ENCODE measurements at regions not wholly inside any gene's neighbourhood (a gene's known extent, or its start where the extent isn't known, plus 50 kb on each side); places are given as distances from the start of the nearest gene placed in this dataset.

GRCh38 chr4:165631208-165631894 lies 241.7 kb upstream of the TLL1 start (continued):
- no peak for TF ChIP-seq CTCF (IDR thresholded peaks at IDR 0.05 in 2 of 3, conservative IDR thresholded peaks at IDR 0.05 in 1 of 3; ENCODE audit: borderline replicate concordance in 1 of 3, insufficient read depth in 1 of 3, low read depth in 2 of 3, low read length in 2 of 3)

GRCh38 chr4:165631912-165632311 lies 241.1 kb upstream of the TLL1 start:
- Histone ChIP-seq H3K36me3 (ENCODE audit: control insufficient read depth in 1 of 2, insufficient read depth in 2 of 2, low read length in 2 of 2) (no peaks in the 10 kb centered on the region), H3K9ac (ENCODE audit: low read length) (no peak overlapping the region), H4K20me1 (ENCODE audit: insufficient read depth) (no peaks in the 10 kb centered on the region), H3K79me2 (ENCODE audit: insufficient read depth, low read length) (no peaks in the 10 kb centered on the region; the same call in 1 of the 2 replicates), H3K9me3 (ENCODE audit: control insufficient read depth in 1 of 2, insufficient read depth in 1 of 2, low read depth in 1 of 2, low read length in 2 of 2) (no peaks in the 10 kb centered on the region), H3K4me2 (ENCODE audit: low read length) (no peak overlapping the region), H3K27me3 (ENCODE audit: insufficient read depth, low read length) (no peaks in the 10 kb centered on the region), H2AFZ (ENCODE audit: low read depth, low read length, poor library complexity, severe bottlenecking) (no peak overlapping the region), H3K27ac (ENCODE audit: low read depth, low read length) (no peak overlapping the region), H3K4me1 (ENCODE audit: control insufficient read depth in 1 of 2, insufficient read depth in 2 of 2, low read length in 2 of 2) (no peaks in the 10 kb centered on the region), H3K9me2 (ENCODE audit: insufficient read depth) (no peaks in the 10 kb centered on the region; the same call in 1 of the 2 replicates), H3K4me3 (replicated peaks in 1 of 2; ENCODE audit: low read depth in 1 of 2, low read length in 2 of 2) (no peak overlapping the region)
- ChIA-PET POLR2A (no interaction called here), CTCF (no interaction called here), RAD21 (ENCODE audit: low non-redundant PET in 1 of 2, low total read pairs in 2 of 2, uncharacterized antibody in 2 of 2, unreplicated experiment in 2 of 2) (no interaction called here)
- intact Hi-C loops (cut with micrococcal nuclease): no loop called here
- TF ChIP-seq MAX (IDR thresholded peaks at IDR 0.05) (no peak), TCF7L2 (IDR thresholded peaks at IDR 0.05; ENCODE audit: borderline replicate concordance, extremely low read depth, insufficient read depth, insufficient read length) (no peak), ZFX (IDR thresholded peaks at IDR 0.05) (no peak), ELF1 (IDR thresholded peaks at IDR 0.05; ENCODE audit: borderline replicate concordance, low read depth) (no peak), CBX3 (IDR thresholded peaks at IDR 0.05; ENCODE audit: low read depth) (no peak), EZH2 (IDR thresholded peaks at IDR 0.05) (no peak), SP1 (IDR thresholded peaks at IDR 0.05; ENCODE audit: low read depth) (no peak), POLR2AphosphoS5 (IDR thresholded peaks at IDR 0.05; ENCODE audit: low read depth, low read length) (no peak)
- ATAC-seq (no peak), DNase-seq (ENCODE audit: low read depth, low spot score) (no peak)
- no TSS peak for BruUV-seq (replicated peaks)
